ENCODE measurements at regions not wholly inside any gene's neighbourhood (a gene's known extent, or its start where the extent isn't known, plus 50 kb on each side); places are given as distances from the start of the nearest gene placed in this dataset.

GRCh38 chr3:95673215-95673614 is 1141.2 kb upstream of the EPHA6 start:
- ChIA-PET POLR2A (no interaction called here), CTCF (no interaction called here)
- no peak for TF ChIP-seq CTCF (IDR thresholded peaks at IDR 0.05; ENCODE audit: insufficient read depth, low read depth, low read length)
- H3K27me3 ChIP-seq (ENCODE audit: control insufficient read depth, insufficient read depth, low read length), result no peaks in the 10 kb centered on the region
- no peaks in the 10 kb centered on the region for H3K36me3 ChIP-seq (ENCODE audit: control insufficient read depth, insufficient read depth, low read length)
- DNase-seq (ENCODE audit: low read depth), result no peak
- no peak overlapping the region for H3K4me3 ChIP-seq (ENCODE audit: low read depth, low read length)

DNA sequence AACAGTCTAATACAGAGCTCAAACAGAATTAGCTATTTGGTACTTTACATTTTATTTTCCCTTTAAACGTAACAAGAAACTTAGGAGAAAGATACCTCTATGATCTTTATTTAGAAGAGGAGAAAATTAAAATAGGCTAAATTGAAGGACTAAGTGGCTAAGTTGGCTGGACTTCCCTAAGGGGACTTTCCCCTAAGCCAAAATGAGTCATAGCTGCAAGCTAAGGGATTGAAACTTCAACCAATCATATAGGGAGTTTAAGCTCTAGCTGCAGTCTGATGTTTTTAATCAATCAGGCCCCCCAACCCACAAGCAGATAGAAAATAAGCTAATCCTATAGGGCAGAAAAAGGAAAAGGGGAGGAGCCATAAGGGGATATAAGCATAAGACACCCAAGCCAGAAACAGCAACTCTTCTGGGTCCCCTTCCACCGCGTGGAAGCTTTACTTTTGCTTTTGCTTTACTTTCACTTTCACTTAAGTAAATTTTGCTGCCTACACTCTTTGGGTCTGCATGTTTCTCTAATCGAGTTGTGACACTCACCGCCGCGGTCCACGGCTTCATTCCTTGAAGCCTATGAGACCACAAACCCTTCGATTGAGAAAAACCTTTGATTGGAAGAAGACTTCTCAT is 1108.5 kb upstream of the EPHA6 start:
- H3K27me3 ChIP-seq (ENCODE audit: control insufficient read depth, insufficient read depth, low read length), result no peaks in the 10 kb centered on the region
- POLR2A ChIA-PET, result no interaction called here
- DNase-seq (ENCODE audit: low read depth), result no peak
- no peaks in the 10 kb centered on the region for H3K36me3 ChIP-seq (ENCODE audit: control insufficient read depth, insufficient read depth, low read length)
- CTCF ChIA-PET, result no interaction called here
- H3K4me3 ChIP-seq (ENCODE audit: low read depth, low read length), result no peak overlapping the region
- no peak for TF ChIP-seq CTCF (IDR thresholded peaks at IDR 0.05; ENCODE audit: insufficient read depth, low read depth, low read length)

GRCh38 chr3:95707268-95707667 is 1107.1 kb upstream of the EPHA6 start:
- H3K4me3 ChIP-seq (ENCODE audit: low read depth, low read length), result no peak overlapping the region
- POLR2A ChIA-PET, result no interaction called here
- CTCF ChIA-PET, result no interaction called here
- no peak for TF ChIP-seq CTCF (IDR thresholded peaks at IDR 0.05; ENCODE audit: insufficient read depth, low read depth, low read length)
- H3K27me3 ChIP-seq (ENCODE audit: control insufficient read depth, insufficient read depth, low read length), result no peaks in the 10 kb centered on the region
- no peak for DNase-seq (ENCODE audit: low read depth)
- no peaks in the 10 kb centered on the region for H3K36me3 ChIP-seq (ENCODE audit: control insufficient read depth, insufficient read depth, low read length)

GRCh38 chr3:95710684-95711083 is 1103.7 kb upstream of the EPHA6 start:
- H3K27me3 ChIP-seq (ENCODE audit: control insufficient read depth, insufficient read depth, low read length), result no peaks in the 10 kb centered on the region
- ChIA-PET POLR2A (no interaction called here), CTCF (no interaction called here)
- no peaks in the 10 kb centered on the region for H3K36me3 ChIP-seq (ENCODE audit: control insufficient read depth, insufficient read depth, low read length)
- TF ChIP-seq CTCF (IDR thresholded peaks at IDR 0.05; ENCODE audit: insufficient read depth, low read depth, low read length), result no peak
- H3K4me3 ChIP-seq (ENCODE audit: low read depth, low read length), result no peak overlapping the region
- no peak for DNase-seq (ENCODE audit: low read depth)

DNA sequence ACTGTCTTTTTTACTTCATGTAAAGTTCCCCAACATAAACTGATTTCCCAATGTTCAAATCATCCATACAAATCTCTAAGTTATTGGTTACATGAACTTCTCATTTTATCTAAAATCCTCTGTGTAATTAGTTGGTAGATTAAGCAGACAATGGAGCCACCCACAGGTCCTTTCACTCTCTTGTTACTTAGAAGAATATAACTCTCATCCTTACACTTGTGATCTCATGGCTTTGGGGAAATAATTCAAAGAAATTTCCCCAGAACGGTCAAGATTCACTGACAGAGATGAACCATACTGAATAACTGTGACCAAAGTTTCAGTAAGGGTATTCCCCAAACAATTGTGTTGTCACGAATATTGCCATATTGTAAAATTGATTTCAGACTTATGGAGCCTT is 1102.6 kb upstream of the EPHA6 start:
- no peak for TF ChIP-seq CTCF (IDR thresholded peaks at IDR 0.05; ENCODE audit: insufficient read depth, low read depth, low read length)

More for the DNA sequence above, 1102.6 kb upstream of the EPHA6 start:
- no peak for DNase-seq (ENCODE audit: low read depth)
- CTCF ChIA-PET, result no interaction called here
- Histone ChIP-seq H3K36me3 (ENCODE audit: control insufficient read depth, insufficient read depth, low read length) (no peaks in the 10 kb centered on the region), H3K27me3 (ENCODE audit: control insufficient read depth, insufficient read depth, low read length) (no peaks in the 10 kb centered on the region), H3K4me3 (ENCODE audit: low read depth, low read length) (no peak overlapping the region)
- POLR2A ChIA-PET, result no interaction called here

Data from BJ (cell line).